Stimulated activated CD4-positive, alpha-beta T cell treated with anti-CD3 and anti-CD28 coated beads, TNF-alpha, amount 100 ng/mL, for 1 hour (primary cell): ENCODE measurements at regions not wholly inside any gene's neighbourhood (a gene's known extent, or its start where the extent isn't known, plus 50 kb on each side); places are given as distances from the start of the nearest gene placed in this dataset.
"Not testable (repeated sequence)": the region's sequence is repeated elsewhere in the genome, so short reads cannot be mapped to it uniquely, and the experiment has no call there.

Source experiments
- DNase-seq, 3 donors: peaks; one replicate each; pipeline ENCODE4 v3.0.0-alpha.2; 2020; ENCODE audit warnings: low read depth in 3 of 3, low spot score in 1 of 3

- DNase-seq: no peak
These were observed 806.4 kb downstream of the TRIB2 start for GRCh38 chr2:13522917-13523821.

- no peak for DNase-seq
These were observed 807.8 kb downstream of the TRIB2 start for GRCh38 chr2:13524492-13524891.

GRCh38 chr2:13531735-13532410, 815.1 kb downstream of the TRIB2 start:
- not testable (repeated sequence) for DNase-seq

GRCh38 chr2:13532781-13533523, 816.2 kb downstream of the TRIB2 start:
- DNase-seq: not testable (repeated sequence)

GRCh38 chr2:13533524-13533922, 816.8 kb downstream of the TRIB2 start:
- no peak for DNase-seq

GRCh38 chr2:13536941-13537340, 820.2 kb downstream of the TRIB2 start:
- DNase-seq: no peak

- DNase-seq: no peak
These were observed 821.1 kb downstream of the TRIB2 start for GRCh38 chr2:13537771-13538349.

- no peak for DNase-seq
These were observed 822.6 kb downstream of the TRIB2 start for GRCh38 chr2:13539296-13539695.

- DNase-seq: no peak
These were observed 825.3 kb downstream of the TRIB2 start for GRCh38 chr2:13542061-13542460.

GRCh38 chr2:13542642-13543041, 825.9 kb downstream of the TRIB2 start:
- no peak for DNase-seq

- DNase-seq: no peak
These were observed 826.8 kb downstream of the TRIB2 start for GRCh38 chr2:13543550-13543949.

- no peak for DNase-seq
These were observed 828.6 kb downstream of the TRIB2 start for GRCh38 chr2:13545320-13545719.

GRCh38 chr2:13546131-13546530, 829.4 kb downstream of the TRIB2 start:
- DNase-seq: no peak

- DNase-seq: no peak
These were observed 833.8 kb downstream of the TRIB2 start for GRCh38 chr2:13550285-13551231.

- DNase-seq: no peak
These were observed 841.6 kb downstream of the TRIB2 start for GRCh38 chr2:13558368-13558767.

- no peak for DNase-seq
These were observed 843.6 kb downstream of the TRIB2 start for GRCh38 chr2:13560322-13560721.

GRCh38 chr2:13572466-13572865, 855.7 kb downstream of the TRIB2 start:
- no peak for DNase-seq

- DNase-seq: no peak
These were observed 858.1 kb downstream of the TRIB2 start for GRCh38 chr2:13574831-13575230.

GRCh38 chr2:13576406-13577036, 859.8 kb downstream of the TRIB2 start:
- no peak for DNase-seq

GRCh38 chr2:13578547-13578946, 861.8 kb downstream of the TRIB2 start:
- no peak for DNase-seq
